22Rv1 (cell line): ENCODE measurements at regions not wholly inside any gene's neighbourhood (a gene's known extent, or its start where the extent isn't known, plus 50 kb on each side); places are given as distances from the start of the nearest gene placed in this dataset.

Experiments
- CTCF ChIP-seq: fragments of 450-650 bp; IDR thresholded peaks from 2 replicates; pipeline ENCODE4 v1.5.1; 2017; ENCODE audit warnings: mild to moderate bottlenecking
- ZFX ChIP-seq: fragments of 450-650 bp; IDR thresholded peaks from 2 replicates; pipeline ENCODE4 v1.6.1; 2017; ENCODE audit warnings: antibody characterized with exemption, borderline replicate concordance

DNA sequence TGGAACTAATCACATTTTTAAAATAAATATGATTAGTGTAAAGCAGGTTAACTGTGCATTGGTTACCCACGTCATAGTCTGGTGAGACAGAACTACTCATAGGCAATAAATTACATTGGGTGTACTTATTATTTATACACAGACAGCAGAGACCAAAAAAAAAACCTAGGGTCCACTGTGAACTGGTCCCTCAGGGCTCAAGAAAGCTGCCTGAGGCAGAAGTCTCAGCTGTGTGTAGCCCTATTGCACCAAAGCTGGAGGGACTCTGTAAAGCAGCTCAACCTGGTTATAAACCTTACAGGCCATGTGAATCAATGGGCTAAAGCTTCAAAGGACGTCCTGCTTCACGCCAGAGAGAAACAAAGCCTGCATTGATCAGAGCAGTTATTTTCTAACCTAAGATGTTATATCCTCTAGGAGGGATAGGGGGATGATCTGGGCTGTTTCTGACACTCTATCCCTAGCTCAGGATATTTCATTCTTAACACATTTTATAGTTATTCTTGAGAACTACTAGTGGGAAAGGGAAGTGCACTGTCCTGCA is 432.2 kb upstream of the ANO3 start:
- TF ChIP-seq CTCF (no peak), ZFX (no peak)
